ENCODE measurements at regions not wholly inside any gene's neighbourhood (a gene's known extent, or its start where the extent isn't known, plus 50 kb on each side); places are given as distances from the start of the nearest gene placed in this dataset.

DNA sequence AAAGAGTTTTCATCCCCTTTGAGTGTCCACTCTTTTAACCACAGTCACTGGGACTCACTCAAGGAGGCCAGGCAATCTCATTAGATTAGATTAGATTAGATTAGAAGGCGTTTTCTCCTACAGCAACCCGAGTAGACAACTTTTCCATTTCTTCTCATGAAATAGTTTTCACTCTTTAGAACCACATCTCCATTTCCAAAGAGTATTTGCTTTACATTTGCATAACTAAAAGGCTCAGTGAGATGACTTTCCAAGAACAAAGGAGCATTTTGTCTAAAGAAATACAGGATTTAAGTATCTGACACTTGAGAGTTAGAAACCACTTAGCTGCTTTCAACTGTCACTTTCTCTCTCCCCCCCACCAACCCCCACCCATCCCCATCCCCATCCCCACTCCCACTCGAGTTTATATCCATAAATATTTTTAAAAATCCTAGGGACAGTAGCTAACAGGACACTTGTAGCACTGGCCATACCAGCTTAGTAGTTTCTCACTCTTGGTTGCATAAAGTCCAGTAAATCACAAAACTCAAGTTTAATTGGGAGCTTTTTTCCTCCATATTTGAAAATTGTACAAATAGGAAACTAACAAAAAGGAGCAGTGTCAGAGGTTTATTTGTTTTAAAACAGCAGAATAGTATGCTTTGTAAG lies 2202.9 kb upstream of the WWC1 start:
- TF ChIP-seq, protein P1, sequence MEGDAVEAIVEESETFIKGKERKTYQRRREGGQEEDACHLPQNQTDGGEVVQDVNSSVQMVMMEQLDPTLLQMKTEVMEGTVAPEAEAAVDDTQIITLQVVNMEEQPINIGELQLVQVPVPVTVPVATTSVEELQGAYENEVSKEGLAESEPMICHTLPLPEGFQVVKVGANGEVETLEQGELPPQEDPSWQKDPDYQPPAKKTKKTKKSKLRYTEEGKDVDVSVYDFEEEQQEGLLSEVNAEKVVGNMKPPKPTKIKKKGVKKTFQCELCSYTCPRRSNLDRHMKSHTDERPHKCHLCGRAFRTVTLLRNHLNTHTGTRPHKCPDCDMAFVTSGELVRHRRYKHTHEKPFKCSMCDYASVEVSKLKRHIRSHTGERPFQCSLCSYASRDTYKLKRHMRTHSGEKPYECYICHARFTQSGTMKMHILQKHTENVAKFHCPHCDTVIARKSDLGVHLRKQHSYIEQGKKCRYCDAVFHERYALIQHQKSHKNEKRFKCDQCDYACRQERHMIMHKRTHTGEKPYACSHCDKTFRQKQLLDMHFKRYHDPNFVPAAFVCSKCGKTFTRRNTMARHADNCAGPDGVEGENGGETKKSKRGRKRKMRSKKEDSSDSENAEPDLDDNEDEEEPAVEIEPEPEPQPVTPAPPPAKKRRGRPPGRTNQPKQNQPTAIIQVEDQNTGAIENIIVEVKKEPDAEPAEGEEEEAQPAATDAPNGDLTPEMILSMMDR (IDR thresholded peaks at IDR 0.05; ENCODE audit: extremely low read depth in 1 of 2, insufficient read depth in 1 of 2, low read depth in 1 of 2, low read length in 2 of 2): no peak
- TF ChIP-seq, protein P2, sequence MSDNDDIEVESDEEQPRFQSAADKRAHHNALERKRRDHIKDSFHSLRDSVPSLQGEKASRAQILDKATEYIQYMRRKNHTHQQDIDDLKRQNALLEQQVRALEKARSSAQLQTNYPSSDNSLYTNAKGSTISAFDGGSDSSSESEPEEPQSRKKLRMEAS (IDR thresholded peaks at IDR 0.05; ENCODE audit: insufficient read depth, insufficient read length): no peak
- TF ChIP-seq POLR2AphosphoS5 (IDR thresholded peaks at IDR 0.05; ENCODE audit: insufficient read depth, low read depth, low read length): no peak
- no peak for TF ChIP-seq POLR2A (IDR thresholded peaks at IDR 0.05; ENCODE audit: low read depth, low read length)

All from endothelial cell of umbilical vein (primary cell).